Fibroblast of skin of back (primary cell): ENCODE measurements at regions not wholly inside any gene's neighbourhood (a gene's known extent, or its start where the extent isn't known, plus 50 kb on each side); places are given as distances from the start of the nearest gene placed in this dataset.
"Not testable (repeated sequence)": the region's sequence is repeated elsewhere in the genome, so short reads cannot be mapped to it uniquely, and the experiment has no call there.

Experiments used
- DNase-seq: peaks from one replicate; pipeline ENCODE4 v3.0.0-alpha.2; 2013

DNA sequence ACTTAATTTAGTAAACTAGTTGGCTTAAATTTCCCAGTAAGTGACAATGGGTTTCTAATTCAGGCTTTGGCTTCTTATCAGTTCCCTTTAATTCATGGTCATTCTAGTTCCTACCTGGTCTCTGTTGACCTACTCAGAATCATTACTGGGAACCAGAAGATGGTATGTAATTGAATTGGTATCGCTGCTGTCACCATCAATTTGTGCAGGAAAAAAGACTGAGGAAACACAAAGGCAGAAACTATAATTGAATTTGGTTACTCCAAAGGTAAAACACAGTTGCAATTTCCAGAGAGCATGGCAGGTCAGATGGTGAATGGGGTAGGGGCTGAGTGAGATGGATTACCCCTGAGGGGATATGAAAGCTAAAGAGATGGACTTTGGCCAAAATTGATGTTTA is 226.5 kb upstream of the GAP43 start:
- no peak for DNase-seq

DNA sequence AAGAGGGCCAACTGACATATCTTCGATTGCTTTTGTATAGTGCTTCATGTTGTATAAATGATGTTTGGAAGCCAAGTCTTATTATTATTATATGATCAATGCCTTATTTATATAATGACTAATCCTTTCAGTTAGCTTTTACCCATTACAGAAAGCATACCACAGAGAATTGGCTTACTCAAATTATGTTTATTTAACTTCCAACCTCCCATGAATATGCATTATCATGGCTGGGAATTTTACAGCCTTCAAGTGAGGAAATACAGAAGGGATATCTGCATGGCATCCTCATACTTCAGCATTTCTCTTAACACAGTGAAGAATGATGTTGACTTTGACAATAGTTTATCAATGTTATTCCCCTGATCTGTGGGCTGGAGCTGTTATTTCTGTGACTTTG is 225.9 kb upstream of the GAP43 start:
- DNase-seq = peak; percentile 88

DNA sequence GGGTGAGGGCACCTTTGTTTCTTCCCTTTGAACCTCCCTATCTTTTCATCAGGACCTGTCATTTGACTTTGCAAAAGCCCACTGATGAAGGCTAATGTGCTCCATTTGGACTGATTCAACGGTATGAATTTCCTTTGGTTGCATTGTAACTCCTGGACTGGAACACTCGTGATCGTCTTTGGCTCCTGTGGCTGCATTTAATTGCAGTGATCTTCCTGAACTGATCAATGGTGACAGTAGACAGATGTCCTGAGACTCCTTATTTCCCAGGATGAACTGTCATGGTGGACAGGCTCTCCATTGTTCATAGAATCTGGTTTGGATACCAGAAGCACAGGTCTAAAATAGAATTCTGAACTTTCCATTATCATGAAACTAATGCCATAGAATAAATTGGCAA is 224.8 kb upstream of the GAP43 start:
- no peak for DNase-seq

DNA sequence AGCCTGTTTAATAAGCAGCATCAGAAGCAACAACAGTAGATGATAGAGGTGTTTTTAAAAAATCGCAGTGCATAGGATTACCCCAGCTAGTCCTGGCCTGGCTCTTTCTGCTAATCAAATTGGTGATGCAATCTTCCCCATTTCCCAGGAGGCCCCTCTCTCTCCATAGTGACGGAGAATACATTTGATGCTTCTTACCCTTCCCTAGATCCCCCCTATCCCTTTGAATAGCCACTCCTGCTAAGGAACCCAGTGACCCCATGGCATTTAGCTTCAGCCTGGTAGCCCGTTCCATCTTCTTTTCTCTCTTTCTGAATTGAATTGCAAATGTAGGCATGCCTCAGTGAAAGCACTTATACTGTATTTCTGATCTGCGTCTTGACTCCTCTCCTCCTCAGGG is 223.6 kb upstream of the GAP43 start:
- DNase-seq = no peak

DNA sequence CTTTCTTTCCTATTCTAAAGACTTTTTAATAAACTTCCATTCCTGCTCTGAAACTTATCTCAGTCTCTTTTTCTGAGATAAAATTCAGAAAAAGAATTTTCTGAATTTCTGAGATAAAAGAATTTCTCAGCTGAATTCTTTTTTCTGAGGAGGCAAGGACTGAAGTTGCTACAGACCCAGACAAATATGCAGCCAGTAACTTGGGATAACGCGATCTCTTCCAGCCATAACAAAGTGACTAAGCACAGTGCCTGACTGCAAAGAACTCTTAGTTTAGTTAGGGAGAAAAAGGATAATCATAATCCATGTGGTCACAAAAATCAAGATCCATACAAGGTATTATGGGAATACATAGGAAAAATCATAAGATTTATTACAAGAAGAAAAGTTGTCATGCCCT is 222.0 kb upstream of the GAP43 start:
- peak; percentile 97 for DNase-seq

DNA sequence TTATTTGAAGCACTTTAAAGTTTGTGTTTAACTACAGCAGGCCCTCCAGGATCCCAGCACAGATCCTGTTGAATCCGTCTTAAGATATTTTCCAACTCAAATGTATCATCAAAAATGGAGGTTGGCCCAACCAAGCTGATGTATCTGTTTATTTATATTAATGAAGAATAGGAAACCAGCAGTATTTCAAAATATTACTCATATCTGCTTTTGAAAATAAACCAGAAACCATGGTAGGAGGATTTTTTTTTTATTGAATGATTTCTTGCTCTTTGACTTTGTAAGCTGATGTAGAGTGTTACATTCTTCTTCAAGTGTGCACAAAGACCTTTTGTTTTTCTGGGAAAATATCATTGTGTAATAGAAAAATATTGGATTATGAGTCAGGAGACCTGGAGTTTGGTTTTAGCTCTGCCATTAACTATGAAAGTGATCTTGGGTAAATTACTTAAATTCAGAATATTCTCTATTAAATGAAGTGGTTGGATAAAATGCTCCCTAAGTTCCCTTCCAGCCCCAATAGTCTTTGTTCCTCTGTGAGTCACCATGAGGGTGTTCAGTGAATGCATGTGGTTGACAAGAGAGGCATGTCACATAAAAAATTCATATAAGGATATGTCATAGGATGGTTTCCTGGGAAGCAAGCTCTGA is 221.3 kb upstream of the GAP43 start:
- DNase-seq = peak; percentile 98

DNA sequence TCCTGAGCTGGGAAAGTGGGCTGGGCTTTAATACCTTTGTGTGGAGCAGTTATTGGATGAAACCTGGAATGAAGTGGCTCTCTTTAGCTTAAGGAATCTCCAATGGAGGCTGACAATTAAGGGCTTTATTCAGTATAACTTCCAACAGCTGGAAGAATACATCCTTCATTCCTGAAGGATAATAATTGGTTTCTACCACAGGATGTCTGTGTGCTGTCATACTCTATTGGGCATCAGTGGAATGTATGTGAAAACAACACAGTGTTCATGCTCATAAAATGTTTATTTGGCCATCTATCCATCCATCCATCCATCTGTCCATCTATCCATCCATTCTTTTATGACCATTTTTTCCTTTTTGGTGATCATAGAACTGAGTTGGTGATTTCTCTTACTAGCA is 220.7 kb upstream of the GAP43 start:
- DNase-seq = peak; percentile 85

DNA sequence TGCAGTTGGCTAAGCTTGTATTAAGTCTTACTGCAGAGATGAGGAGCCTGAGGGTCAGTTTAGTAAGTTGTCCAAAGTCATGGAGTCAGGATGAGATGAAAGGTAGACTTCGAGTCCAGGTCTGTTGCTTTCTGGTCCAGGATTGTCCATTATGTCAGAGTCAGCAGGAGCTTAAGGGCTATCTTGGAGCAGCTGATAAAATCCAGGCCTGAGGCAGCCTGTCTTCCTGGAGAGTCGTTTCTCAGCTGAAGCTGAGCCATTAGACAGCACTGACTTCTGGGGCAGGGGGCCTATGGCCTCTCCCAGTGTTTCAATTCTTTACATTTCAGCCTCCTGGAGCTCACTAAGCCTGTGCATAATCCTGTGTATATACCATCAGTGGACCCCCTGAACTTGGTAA is 219.5 kb upstream of the GAP43 start:
- DNase-seq = no peak

DNA sequence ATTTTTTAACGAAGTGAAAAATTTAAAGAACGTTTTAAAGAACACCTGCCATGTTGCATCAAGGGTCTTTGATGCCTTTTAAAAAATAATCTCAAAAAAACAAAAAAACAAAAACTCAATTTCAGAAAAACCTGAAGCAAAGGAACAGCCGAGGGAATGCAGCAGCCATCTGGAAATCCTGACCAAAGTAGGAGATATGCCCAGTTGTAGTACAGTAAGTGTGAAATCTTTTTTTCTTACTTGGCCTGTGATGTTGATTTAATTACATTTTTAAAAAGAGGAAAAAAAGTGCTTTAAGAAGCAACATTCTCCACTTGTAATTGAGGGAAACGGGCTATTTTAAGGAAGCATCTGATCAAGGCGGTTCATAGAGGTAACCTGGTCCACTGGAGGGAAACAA is 213.7 kb upstream of the GAP43 start:
- no peak for DNase-seq

DNA sequence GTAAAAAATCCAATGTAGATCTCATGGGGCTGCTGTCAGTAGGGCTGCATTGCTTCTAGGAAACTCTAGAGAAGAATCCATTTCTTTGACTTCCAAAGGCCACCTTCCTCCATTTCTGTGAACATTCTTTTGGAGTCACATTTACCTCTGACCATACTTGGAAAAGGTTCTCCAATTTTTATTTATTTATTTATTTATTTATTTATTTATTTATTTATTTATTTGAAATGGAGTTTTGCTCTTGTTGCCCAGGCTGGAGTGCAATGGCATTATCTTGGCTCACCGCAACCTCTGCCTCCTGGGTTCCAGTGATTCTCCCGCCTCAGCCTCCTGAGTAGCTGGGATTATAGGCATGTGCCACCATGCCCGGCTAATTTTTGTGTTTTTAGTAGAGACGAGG is 208.7 kb upstream of the GAP43 start:
- DNase-seq = not testable (repeated sequence)

DNA sequence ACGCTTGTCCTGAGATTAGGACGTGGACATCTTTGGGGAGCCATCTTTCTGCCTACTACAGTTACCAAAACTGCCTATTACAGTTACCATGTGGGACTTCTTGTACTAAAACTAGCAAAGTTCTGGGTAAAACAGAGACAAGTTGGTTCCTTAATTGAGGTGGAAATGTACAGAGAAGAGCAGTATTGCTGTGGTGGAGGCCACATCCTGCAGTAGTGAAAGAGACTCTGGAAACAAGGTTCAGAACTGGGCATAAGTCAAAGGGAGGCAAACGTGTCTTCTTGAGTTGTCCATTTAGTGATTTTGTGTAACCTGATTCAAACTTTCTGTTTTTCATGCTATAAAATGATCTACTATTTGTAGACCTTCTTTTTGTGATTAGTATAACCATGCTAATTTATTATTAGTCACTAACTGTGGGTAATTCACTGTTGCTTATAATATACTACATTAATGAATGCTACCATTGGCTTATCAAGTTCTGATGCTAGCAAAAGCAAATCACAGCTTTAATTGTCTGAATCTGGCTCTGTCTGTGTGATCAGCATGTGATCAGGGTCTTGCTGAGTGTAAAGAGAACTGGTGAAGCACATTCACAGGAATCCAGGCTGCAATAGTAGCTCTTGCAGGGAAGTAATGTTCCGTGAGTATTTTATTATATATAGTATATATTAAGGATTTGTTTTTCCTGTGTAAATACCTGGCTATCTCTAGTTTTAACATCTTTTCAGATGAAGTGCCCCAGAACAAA is 207.9 kb upstream of the GAP43 start:
- DNase-seq = no peak

DNA sequence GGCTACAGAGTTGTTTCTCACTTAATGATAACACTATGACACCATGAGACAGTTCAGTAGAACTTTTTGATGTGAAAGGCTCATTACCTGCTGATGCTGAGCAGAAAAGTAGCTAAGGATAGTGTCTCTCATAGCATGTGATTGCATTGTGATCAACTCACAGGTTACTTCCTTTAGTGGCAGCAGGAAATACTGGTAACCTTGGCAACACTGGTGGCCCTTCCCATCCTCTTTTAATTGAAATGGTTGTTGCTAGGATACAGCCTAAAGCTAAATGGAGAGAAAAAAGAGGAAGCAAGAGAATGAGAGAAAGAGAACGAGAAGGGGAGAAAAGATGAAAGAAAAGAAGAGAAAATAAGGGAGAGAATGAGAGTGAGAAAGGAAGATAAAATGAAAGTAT is 204.7 kb upstream of the GAP43 start:
- no peak for DNase-seq

DNA sequence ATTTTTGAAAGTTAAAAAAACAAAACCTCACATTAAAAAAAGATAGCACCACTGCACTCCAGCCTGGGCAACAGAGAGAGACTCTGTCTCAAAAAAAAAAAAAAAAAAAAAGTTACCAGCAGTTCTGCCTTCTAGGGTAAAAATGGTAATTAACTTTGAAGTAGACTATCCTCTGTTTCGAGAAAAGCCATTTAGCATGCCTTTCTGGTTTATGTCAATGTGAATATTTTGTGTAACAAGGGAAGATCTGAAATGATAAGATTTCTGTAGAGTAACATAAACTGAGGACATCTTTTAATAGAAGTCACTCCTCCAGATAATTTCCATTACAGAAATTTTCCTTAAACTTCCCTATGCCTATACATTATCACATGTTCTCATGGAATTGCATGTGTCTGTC is 203.2 kb upstream of the GAP43 start:
- no peak for DNase-seq

DNA sequence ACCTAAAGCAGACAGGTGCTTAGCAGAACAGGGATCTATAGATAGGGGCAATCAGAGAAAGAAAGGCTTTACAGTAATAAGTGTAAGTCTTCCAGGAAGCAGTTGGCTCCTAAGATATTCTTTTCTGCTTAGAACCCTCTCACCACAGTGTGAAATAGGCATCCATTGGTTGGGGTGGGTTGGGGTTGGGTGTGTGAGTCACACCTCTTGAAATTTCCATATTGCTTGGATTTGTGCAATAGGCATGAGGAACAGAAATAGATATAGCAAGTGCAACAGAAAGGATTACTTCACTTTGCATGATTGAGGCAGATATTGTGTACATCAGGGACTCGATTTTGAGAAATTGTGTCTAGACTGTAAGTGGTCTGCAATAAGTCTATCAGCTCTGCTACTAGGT is 200.1 kb upstream of the GAP43 start:
- DNase-seq = peak; percentile 17

DNA sequence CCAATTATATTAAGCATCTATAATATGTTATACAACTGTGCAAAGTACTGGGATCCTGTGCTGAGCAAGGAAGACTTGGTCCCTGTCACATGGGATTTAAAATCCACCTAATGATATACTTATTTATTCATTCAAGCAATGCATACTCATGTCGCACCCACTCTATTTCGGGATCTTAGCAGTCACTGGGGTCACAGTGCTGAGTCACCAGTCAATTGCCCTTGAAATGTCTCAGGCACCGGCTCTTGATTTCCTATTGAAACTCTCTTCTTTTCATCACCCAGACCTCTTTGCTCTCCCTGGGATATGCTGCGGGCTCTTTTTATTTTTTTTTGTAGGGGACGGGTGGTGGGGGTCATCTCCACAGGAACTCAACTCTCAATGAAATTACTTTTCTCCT is 194.5 kb upstream of the GAP43 start:
- peak; percentile 26 for DNase-seq

DNA sequence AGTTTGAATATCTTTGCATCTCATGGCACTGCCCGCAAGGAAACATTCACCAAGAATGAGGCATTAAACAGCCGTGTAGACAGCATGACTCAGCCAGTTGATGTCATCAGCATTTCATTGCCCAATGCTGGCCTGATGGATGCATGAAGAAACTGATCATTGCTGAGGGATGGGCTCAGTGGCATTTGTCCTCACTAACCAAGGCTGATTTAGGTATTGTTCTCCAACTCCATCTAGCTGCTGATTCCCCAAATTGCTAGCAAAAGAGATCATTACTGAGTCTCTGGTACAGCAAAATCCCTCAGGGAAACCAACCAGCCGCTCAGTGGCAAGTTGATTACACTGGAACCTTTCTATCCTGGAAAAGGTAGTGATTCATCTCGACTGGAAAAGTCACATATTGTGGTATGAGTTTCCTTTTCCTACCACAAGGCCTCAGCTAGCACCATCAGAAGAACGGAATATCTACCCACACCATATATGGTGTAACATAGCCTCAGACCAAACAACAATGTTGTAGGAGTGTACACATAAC is 186.5 kb upstream of the GAP43 start:
- DNase-seq = peak; percentile 99

DNA sequence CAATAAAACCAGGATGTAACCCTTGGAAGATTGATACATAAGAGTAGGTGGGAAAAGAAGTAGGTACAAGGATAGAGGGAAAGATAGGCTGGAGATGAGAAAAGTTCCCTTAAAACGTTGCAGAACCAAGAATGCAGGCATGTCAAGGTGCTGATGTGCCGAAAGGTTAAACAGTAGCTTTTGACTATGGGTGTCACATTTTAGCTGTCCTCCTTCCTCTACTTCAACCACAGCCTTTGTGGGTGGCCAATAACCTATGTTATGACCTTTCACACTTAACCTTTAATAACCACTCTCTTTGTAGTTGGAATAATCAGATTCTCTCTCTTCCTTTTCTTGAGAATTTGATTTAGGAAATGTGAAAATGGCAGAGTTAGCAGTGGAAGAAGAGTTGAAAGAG is 184.5 kb upstream of the GAP43 start:
- no peak for DNase-seq

DNA sequence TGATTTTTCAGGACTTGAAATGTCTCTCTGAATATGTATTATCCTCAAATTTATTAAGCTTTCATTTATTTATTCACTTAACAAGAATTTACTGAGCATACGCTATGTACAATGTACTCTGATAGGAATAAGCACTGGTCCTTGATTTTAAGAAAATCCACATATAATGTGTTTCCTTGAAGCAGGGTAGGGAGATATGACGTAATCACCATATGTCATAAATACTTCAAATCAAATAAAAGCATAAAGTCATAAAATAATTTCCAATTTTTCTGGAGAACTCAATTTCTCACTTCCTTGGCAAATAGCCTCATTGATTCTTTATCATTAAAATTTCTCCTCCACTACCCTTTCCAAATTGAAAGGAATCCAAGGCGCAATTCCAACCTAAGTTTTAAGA is 177.8 kb upstream of the GAP43 start:
- no peak for DNase-seq

DNA sequence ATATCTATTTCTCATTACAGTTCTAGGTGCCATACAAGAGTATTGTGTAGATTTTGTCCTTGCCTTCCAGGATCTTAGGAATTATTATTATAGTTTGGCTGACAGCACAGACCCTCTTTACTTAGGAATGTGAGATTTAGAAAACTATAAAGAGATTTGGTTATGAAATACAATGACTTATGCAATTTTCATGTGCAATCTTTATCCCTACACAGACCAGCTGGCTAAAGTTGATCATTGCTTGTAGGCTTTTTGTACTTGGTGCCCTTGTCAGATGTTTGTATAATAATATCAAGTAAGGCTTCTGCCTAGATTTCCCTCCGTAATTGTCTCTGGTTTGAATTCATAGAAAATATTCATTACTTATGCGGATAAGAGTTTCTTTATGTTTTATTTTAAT is 174.5 kb upstream of the GAP43 start:
- no peak for DNase-seq

DNA sequence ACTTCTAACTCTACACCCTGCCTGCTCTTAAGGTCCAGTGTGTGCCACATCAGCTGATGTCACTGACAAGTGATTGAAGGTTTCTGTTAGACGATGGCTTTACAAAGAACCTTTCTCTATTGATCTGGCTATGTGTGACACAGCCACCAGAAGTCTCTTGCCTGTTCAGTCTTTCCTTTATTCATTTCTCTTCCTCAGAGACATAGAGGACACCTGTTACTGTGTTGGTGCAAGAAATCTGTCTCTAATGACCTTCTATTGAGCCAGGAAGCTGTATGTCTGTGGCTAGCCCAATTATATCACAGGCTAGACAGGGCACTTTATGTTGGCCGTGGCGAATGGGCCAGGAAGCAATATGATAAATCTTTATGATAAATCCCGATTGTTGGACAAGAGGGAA is 173.3 kb upstream of the GAP43 start:
- DNase-seq = no peak

DNA sequence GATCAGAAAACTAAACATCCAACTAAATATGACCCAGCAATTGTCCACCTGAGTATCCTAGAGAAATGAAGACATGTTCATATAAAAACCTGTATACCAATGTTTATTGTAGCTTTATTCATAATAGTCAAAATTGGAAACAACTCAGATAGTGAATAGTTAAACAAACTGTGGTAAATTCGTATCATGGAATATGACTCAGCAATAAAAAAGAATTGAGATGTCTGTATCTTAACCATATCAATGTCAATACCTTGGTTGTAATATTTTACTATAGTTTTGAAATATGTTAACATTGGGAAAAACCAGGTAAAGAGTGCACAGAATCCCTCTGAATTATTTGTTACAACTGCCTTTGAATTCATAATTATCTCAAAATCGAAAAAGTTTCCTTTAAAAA is 159.3 kb upstream of the GAP43 start:
- no peak for DNase-seq

DNA sequence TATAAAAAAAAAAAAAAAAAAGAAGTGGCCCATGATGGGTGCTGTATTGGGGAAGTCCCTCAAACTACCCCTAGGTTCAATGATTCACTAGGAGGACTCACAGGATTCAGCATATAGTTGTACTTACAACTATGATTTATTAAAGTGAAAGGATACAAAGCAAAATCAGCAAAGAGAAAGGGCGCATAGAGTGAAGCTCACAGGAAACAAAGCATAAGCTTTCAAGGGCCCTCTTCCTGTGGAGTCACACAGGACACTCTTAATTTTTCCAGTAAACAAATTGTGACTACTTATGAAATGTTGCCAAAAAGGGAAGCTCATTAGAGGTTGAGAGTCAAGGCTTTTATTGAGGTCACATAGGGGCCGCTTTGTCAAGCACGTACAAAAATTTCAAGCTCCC is 153.7 kb upstream of the GAP43 start:
- no peak for DNase-seq

DNA sequence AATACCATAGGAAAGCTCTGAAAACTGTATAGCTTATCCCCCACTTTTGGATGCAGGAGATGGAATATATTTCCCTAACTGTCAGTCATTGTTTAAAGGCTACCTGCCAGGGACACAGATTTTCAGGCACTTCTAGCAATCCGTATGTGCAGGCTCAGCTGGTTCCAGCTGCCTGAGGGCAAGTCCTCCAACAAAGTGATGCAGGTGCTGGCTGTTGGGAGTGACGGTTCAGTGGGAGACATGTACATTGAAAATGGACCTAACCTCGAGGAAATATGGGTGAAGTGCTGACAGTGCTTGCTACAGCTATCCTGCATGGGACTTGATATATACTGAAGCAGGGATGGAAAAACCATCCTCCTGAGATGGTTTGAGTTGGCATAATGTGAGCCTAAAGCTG is 153.1 kb upstream of the GAP43 start:
- no peak for DNase-seq
